ENCODE measurements at regions not wholly inside any gene's neighbourhood (a gene's known extent, or its start where the extent isn't known, plus 50 kb on each side); places are given as distances from the start of the nearest gene placed in this dataset.

DNA sequence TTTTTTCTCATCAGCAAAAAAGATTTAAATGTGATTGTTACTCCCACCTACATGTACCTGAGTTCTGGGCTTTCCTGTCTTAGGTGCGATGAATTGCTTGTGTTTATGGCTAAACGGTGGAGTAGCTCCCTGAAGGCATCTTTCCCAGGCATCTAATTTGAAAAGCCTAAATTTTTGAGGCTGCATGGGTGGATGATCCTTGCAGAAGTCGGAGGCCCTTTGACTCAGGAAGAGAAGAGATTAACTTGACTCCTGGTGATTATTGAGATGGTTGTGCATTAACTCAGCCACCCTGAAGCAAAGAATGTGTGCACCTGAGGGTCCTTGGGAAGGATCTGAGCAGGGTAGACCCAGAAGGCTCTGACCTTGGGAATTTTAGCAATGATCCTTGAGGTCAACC lies 155.6 kb upstream of the SEMA3C start:
- TF ChIP-seq, protein P1, sequence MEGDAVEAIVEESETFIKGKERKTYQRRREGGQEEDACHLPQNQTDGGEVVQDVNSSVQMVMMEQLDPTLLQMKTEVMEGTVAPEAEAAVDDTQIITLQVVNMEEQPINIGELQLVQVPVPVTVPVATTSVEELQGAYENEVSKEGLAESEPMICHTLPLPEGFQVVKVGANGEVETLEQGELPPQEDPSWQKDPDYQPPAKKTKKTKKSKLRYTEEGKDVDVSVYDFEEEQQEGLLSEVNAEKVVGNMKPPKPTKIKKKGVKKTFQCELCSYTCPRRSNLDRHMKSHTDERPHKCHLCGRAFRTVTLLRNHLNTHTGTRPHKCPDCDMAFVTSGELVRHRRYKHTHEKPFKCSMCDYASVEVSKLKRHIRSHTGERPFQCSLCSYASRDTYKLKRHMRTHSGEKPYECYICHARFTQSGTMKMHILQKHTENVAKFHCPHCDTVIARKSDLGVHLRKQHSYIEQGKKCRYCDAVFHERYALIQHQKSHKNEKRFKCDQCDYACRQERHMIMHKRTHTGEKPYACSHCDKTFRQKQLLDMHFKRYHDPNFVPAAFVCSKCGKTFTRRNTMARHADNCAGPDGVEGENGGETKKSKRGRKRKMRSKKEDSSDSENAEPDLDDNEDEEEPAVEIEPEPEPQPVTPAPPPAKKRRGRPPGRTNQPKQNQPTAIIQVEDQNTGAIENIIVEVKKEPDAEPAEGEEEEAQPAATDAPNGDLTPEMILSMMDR (IDR thresholded peaks at IDR 0.05) = no peak
- no peak for TF ChIP-seq POLR2A (IDR thresholded peaks at IDR 0.05)
